ENCODE measurements at regions not wholly inside any gene's neighbourhood (a gene's known extent, or its start where the extent isn't known, plus 50 kb on each side); places are given as distances from the start of the nearest gene placed in this dataset.
"Not testable (repeated sequence)": the region's sequence is repeated elsewhere in the genome, so short reads cannot be mapped to it uniquely, and the experiment has no call there.

DNA sequence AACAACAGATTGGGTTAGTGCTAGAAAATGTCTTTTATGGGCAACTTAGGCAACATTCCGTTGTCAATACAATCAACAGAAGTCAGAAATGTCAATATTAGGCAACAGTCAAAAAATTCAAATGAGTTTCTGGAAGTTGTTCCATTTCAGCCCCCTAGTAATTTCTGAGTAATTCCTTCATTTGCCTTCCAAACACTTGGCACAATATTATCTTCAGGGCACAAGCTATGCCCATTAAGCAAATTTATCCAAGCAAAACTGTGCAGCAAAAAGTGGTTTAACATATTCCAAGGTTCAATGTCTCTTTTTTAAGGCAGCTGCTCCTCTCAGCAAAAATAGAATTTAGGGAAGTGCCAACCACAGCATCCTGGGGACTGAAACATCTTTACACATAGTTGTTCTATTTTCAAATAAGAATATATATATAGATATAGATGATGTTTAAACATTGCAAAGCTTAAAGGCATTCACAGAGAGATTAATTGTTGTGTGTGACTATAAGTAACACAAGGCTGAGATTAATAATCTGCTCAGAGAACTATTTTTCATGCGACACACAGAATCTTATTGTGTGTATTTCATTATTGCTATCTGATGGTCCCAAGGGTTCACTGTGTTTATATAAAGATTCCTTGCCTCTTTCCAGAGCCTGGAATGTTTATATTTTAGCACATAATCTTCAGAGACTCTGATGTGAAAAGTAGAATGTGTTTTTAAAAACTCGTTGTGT, 75.2 kb upstream of the ADTRP start:
- Mint-ChIP-seq H3K27ac (no peak overlapping the region), H3K36me3 (peaks cover 3% of the 10 kb centered on the region), H3K4me3 (no peak overlapping the region), H3K9me3 (peaks cover 0 to 2% (median 0%) of the 10 kb centered on the region in 3 donors), H3K27me3 (peaks cover 4% of the 10 kb centered on the region), H3K4me1 (peaks cover 6 to 14% (median 13%) of the 10 kb centered on the region in 3 donors)

DNA sequence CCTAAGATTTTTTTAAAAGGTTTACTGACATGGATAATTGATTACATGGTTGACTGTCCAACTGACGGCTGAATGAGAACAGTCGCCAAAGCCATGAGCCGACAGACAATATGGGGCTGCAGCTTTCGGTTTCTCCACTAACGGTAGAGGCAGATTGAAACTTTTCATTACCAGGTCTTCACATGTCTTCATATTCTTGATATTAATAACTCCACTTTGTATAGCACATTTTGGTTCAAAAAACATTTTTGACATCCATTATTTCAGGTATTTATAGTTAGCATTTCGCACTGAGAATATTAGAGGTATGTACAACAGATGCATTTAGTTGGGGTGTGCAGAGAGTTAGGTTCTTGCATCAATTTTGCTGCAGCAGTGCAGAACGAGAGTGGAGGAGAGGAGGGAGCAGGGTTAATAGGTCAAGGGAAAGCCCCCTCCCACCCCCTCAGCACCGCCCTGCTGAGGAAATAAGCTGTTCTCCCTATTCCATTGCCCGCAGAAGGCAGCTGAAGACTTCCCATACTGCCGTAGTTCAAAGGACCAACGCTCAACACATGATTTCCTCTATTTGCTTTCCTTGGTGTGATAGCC, 73.6 kb upstream of the ADTRP start:
- Mint-ChIP-seq H3K27me3 (peaks cover 4% of the 10 kb centered on the region), H3K4me1 (peaks cover 6 to 14% (median 13%) of the 10 kb centered on the region in 3 donors), H3K27ac (no peak overlapping the region), H3K4me3 (peak overlapping the region; percentile 64 to 94 (median 77)), H3K9me3 (peaks cover 0 to 2% (median under 1%) of the 10 kb centered on the region in 3 donors), H3K36me3 (peaks cover 3% of the 10 kb centered on the region)

DNA sequence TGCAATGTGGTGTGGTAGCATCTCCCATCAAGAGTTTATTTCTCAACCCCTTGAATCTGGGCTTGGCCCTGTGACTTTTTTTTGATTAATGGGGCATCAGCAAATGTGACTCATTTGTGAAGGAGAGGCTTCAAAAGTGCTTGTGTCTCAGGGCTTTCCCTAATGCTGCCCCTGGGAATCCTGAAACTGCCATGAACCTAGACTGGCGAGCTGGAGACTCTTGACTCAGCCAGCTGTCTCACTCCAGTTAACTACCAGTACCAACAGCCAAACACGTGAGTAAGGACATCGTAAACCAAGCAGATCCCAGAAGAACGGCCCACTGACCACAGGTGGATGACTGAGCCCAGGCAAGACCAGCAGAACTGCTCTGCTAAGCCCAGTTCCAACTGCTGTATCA, 72.8 kb upstream of the ADTRP start:
- H3K27ac Mint-ChIP-seq, result no peak overlapping the region
- H3K27me3 Mint-ChIP-seq, result peaks cover 4% of the 10 kb centered on the region
- peaks cover 3% of the 10 kb centered on the region for H3K36me3 Mint-ChIP-seq
- H3K4me1 Mint-ChIP-seq, result peaks cover 6 to 14% (median 13%) of the 10 kb centered on the region in 3 donors
- H3K4me3 Mint-ChIP-seq, result peak overlapping the region in 2 of 4 donors; percentile 64 to 77
- H3K9me3 Mint-ChIP-seq, result peaks cover 2 to 5% (median 4%) of the 10 kb centered on the region in 3 donors

DNA sequence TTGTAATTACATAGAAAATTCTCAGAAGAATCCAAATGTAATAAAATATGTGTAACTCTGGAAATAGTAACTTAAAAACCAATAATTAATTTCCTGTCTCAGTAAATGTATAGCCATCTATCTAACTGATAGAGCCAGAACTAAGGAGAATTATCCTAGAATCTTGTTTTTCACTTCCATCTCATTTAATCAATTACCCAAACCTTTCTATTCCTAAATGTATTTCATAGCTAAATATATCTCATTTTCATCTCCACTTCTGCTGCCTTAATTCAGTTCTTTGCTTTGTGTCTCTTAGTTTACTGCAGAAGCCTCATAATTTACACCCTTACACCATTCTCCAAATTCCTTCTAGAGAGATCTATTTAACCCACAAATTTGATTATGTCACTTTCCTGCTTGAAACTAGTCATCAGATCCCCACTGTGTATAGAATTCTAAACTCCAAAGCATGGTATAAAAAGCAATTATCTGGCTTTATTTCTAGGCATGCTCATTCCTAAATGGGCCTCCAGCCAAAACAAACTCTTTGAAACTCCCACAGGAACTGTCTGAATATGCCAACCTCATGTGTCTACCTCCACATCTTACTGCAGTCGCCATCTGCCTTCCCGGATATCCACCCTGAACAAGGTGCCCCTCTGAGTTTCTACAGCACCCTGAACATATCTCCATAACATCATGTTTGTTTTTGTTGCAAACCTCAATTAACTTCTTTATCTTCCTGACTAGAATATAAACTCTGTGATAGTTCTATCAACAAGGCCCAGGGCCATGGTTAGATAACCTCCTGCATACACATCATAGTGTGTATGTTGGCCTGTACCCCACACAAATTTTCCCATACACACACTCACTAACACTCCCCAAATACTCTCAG, 70.5 kb upstream of the ADTRP start:
- Mint-ChIP-seq H3K27ac (no peak overlapping the region), H3K9me3 (peaks cover 0 to 5% (median 5%) of the 10 kb centered on the region in 3 donors), H3K27me3 (no peaks in the 10 kb centered on the region), H3K36me3 (peaks cover 3% of the 10 kb centered on the region), H3K4me3 (no peak overlapping the region), H3K4me1 (peaks cover 6 to 14% (median 13%) of the 10 kb centered on the region in 3 donors)

DNA sequence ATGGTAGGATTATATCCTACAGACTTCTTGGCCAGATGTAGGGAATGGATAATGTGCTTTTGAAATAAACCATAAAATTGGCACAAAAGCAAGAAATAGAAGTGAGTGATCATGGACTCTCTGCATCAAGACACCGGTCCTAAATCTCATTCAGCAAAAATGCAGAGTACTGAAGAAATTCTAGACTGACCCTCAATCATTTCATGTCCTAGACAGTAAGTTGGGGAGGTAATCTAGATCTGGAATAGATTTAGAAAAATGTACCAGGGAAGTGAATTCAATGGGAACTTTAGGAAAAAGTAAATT, 69.7 kb upstream of the ADTRP start:
- Mint-ChIP-seq H3K4me3 (no peak overlapping the region), H3K27ac (no peak overlapping the region), H3K4me1 (peaks cover 6 to 14% (median 10%) of the 10 kb centered on the region in 3 donors), H3K27me3 (no peaks in the 10 kb centered on the region), H3K36me3 (peaks cover 3% of the 10 kb centered on the region), H3K9me3 (peaks cover 0 to 5% (median 5%) of the 10 kb centered on the region in 3 donors)

DNA sequence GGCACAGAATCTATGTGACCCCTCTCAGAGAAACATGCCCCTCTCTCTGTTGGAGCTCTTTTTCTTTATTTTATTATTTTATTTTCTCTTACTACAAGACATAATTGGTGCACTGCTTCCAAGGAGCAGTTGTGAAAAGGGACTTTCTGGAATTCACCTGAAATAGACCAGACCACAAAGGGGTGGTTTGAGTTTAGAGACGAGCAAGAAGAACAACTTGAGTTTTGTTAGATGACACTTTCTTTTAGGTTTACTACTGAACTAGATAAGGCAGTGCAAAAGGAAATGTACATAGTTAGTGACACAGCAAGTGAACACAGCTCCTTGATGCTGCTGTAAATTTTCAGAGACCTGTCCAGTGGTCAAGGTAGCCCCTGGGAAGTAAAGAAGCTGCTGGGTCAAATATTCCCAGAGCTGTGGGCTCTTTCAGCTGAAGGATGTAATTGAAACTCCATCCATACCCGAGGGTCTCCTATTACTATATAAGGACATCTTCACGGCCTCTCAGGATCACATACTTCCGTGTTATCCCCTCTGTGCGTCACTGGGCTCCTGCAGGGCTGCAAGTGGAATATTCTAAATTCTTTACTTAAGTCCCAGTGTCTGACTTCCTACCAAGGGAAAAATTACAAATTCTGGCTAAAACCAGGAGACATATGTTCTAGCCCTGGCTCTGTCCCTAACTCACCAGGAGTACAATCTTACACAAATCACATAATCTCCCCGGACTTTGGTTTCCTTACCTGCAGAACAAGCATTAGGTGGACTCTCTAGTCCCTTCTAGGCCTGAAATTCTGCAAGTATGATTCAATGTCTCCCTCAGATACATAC, 69.1 kb upstream of the ADTRP start:
- H3K4me3 Mint-ChIP-seq, result no peak overlapping the region
- peaks cover 6 to 14% (median 10%) of the 10 kb centered on the region in 3 donors for H3K4me1 Mint-ChIP-seq
- peaks cover 0 to 5% (median 5%) of the 10 kb centered on the region in 3 donors for H3K9me3 Mint-ChIP-seq
- no peak overlapping the region for H3K27ac Mint-ChIP-seq
- H3K27me3 Mint-ChIP-seq, result no peaks in the 10 kb centered on the region
- H3K36me3 Mint-ChIP-seq, result peaks cover 3% of the 10 kb centered on the region

DNA sequence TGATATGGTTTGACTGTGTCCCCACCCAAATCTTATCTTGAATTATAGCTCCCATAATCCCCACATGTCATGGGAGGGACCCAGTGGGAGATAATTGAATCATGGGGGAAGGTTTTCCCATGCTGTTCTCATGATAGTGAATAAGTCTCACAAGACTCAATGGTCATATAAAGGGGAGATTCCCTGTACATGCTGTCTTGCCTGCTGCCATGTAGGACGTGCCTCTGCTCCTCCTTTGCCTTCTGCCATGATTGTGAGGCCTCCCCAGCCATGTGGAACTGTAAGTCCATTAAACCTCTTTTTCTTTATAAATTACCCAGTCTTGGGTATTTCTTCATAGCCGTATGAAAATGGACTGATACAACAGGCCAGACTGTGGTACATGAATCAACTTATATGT, 68.5 kb upstream of the ADTRP start:
- not testable (repeated sequence) for H3K9me3 Mint-ChIP-seq, H3K4me3 Mint-ChIP-seq, H3K27me3 Mint-ChIP-seq, H3K4me1 Mint-ChIP-seq, H3K36me3 Mint-ChIP-seq
- H3K27ac Mint-ChIP-seq, result peak overlapping the region in 1 of 3 donors; percentile 14

DNA sequence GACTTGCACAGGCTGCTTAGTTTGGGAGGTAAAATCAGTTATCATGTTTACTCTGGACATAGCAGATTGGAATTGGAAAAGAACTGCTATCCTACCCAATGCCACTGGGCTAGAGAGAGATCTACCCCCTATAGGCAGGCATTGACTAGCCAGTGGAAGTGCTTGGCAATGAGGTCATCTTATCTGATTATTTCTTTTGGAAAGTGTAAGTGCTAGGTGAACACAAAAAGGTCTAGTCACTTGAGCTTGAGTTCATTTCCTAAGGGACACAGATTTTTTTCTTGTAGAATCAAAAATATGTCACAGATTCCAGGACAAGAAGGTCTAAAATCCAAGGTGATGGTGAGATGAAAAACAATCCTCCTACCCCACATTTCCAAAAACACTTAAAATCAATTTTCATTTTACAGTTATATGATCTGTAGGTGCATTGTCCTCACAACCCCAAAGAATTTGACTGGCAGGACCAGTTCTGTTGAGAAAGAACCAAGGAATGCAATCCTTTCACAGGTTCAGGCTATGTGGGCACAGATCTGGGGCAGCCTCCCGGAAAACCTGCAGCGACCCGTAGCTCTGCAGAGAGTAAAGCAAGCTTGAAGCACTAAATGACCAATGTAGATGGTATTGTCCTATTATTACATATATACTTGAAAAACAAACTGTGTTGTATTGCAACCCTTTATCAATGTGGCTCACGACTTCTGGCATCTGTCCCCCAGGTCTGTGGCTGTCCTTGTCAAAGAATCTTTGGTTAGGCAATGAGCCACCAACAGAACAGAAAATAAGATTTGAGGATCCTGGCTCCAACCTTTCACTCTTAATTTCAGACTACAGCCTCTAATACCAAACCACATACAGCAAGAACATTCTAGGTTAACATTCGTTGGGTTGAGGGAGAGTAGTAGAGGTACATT, 67.3 kb upstream of the ADTRP start:
- peaks cover 0 to 4% (median 0%) of the 10 kb centered on the region in 3 donors for H3K4me1 Mint-ChIP-seq
- H3K36me3 Mint-ChIP-seq, result peaks cover 3% of the 10 kb centered on the region
- H3K4me3 Mint-ChIP-seq, result no peak overlapping the region
- H3K9me3 Mint-ChIP-seq, result peaks cover 0 to 5% (median 5%) of the 10 kb centered on the region in 3 donors
- H3K27me3 Mint-ChIP-seq, result no peaks in the 10 kb centered on the region
- no peak overlapping the region for H3K27ac Mint-ChIP-seq

DNA sequence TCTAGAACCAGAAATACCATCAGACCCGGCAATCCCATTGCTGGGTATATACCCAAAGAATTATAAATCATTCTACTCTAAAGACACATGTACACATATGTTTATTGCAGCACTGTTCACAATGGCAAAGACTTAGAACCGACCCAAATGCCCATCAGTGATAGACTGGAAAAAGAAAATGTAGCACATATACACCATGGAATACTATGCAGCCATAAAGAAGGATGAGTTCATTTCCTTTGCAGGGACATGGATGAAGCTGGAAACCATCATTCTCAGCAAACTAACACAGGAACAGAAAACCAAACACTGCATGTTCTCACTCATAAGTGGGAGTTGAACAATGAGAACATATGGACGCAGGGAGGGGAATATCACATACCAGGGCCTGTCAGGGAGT, 64.2 kb upstream of the ADTRP start:
- H3K4me3 Mint-ChIP-seq, result peak overlapping the region in 1 of 4 donors; percentile 5
- H3K36me3 Mint-ChIP-seq, H3K4me1 Mint-ChIP-seq, H3K27me3 Mint-ChIP-seq, H3K9me3 Mint-ChIP-seq, H3K27ac Mint-ChIP-seq: not testable (repeated sequence)

DNA sequence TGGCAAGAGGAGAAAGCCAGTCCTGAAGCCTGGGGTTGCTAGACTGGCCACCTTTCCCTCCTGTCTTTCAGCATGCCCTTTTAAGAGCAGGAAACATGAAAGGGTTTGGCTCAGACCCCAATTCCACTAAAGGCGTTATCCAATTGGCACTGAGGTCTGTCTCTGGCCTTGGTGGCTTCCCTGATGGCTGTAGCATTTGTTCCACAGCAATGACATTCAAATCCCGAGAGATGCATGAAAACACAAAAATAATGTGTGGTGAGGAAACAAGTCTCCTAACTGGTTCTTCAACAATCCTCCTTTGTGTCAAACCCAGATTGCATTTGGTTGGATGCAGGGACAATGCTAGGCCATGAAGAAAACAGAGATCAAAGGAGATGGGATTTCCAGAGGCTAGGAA, 56.5 kb upstream of the ADTRP start:
- no peak overlapping the region for H3K4me3 Mint-ChIP-seq
- peaks cover 9 to 15% (median 13%) of the 10 kb centered on the region in 3 donors for H3K4me1 Mint-ChIP-seq
- H3K27me3 Mint-ChIP-seq, result peaks cover 5% of the 10 kb centered on the region
- no peaks in the 10 kb centered on the region for H3K36me3 Mint-ChIP-seq
- no peak overlapping the region for H3K27ac Mint-ChIP-seq
- H3K9me3 Mint-ChIP-seq, result peaks cover 0 to 2% (median 2%) of the 10 kb centered on the region in 3 donors

DNA sequence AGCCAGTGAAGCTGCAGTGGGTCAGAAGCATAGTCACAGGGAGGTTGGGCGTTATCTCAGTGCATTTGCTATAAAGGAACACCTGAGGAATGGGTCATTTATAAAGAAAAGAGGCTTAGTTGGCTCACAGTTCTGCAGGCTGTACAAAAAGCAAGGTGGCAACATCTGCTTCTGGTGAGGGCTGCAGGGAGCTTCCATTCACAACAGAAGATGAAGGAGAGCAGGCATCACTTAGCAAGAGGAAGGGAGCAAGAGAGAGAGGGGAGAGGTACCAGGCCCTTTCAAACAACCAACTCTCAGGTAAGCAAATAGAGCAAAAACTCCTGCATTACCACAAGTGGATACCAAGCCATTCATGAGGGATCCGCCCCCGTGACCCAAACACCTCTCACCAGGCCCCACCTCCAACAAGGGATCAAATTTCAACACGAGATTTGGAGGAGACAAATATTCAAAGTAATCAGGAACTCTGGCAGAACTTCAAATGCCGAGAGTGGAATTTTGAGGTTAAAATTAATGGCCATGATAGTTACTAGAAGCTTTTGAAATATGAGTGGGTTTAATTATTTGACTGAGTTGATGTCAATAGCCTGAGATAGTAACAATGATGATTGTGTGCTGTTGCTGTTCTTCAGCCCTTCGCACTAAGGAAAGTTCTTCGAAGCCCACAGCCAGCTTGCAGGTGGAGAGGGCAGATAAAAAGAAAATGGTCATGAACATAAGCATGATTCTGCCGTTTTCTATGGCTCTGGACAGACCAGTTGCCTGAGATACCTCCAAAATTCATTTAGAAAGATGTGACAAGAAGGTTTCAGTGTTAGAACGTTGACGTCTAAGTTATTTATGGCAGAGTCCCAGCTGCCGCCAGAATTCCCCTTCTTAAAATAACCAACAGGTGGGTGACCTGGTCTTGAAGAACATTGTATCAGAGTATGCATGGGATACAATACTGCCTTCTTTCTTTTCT, 55.3 kb upstream of the ADTRP start:
- Mint-ChIP-seq H3K4me1 (peaks cover 9 to 17% (median 13%) of the 10 kb centered on the region in 3 donors), H3K27me3 (peaks cover 5% of the 10 kb centered on the region), H3K36me3 (no peaks in the 10 kb centered on the region), H3K27ac (no peak overlapping the region), H3K9me3 (peaks cover 0 to 2% (median 0%) of the 10 kb centered on the region in 3 donors), H3K4me3 (no peak overlapping the region)

DNA sequence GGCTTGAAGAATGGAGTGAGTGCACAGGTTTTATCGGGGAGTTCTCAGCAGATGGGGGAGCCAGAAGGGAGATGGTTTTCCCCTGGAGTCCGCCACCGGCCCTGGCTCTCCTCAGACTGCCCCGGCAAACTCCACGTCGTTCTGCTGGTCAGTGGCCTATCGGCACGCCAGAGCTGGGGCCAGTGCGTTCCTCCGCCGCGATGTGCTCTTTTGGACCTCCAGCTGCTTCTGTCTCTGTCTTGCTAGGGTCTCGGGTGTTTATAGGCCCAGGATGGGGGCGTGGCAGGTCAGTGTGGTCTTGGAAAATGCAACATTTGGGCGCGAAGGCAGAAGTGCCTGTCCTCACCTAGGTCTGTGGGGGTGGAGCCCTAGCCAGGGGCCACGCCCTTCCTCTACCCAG, 53.0 kb upstream of the ADTRP start:
- Mint-ChIP-seq H3K36me3 (no peaks in the 10 kb centered on the region), H3K4me3 (no peak overlapping the region), H3K27me3 (no peaks in the 10 kb centered on the region), H3K9me3 (no peaks in the 10 kb centered on the region), H3K4me1 (peaks cover 15 to 26% (median 21%) of the 10 kb centered on the region in 3 donors), H3K27ac (no peak overlapping the region)

DNA sequence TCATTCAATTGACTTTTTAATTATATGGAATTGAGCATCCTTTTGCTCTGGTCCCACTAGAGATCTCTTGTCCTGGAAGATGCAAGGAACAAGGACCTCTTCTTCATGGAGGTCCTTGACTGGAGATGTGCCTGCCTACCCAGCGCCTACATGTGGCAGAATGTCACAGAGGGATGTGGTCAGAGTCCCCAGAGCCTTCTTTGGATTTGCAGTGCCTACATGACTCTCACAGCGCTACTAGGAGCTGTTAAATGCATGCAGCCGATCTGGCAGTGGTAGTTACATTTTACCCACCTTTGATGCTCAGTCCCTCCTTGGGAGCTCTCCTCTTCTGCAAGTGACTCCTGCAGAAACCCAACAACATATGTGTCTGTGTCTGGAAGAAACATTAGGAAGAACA, 51.9 kb upstream of the ADTRP start:
- H3K4me3 Mint-ChIP-seq, result no peak overlapping the region
- no peaks in the 10 kb centered on the region for H3K36me3 Mint-ChIP-seq
- peaks cover 15 to 26% (median 21%) of the 10 kb centered on the region in 3 donors for H3K4me1 Mint-ChIP-seq
- no peaks in the 10 kb centered on the region for H3K9me3 Mint-ChIP-seq
- H3K27ac Mint-ChIP-seq, result no peak overlapping the region
- H3K27me3 Mint-ChIP-seq, result no peaks in the 10 kb centered on the region

Measured in IgD-negative memory B cell (primary cell).